Hepatocyte (in vitro differentiated cells): ENCODE measurements at regions not wholly inside any gene's neighbourhood (a gene's known extent, or its start where the extent isn't known, plus 50 kb on each side); places are given as distances from the start of the nearest gene placed in this dataset.

ENCODE experiments used
- EZH2 ChIP-seq: fragments of 200-600 bp; sonication (generic); IDR thresholded peaks from 2 replicates; pipeline ENCODE4 v1.6.1; 2016; ENCODE audit warnings: antibody characterized with exemption, mild to moderate bottlenecking, borderline replicate concordance
- EZH2phosphoT487 ChIP-seq: fragments of 200-600 bp; sonication (generic); IDR thresholded peaks from one replicate; pipeline ENCODE4 v1.6.1; 2018; ENCODE audit warnings: antibody characterized with exemption, mild to moderate bottlenecking, low read depth, moderate library complexity; ENCODE audit not compliant: unreplicated experiment, severe bottlenecking
- TF ChIP-seq, protein P1 (sequence below): fragments of 200-600 bp; sonication (generic); IDR thresholded peaks from 2 replicates; pipeline ENCODE4 v1.5.1; 2016; ENCODE audit warnings: antibody characterized with exemption, mild to moderate bottlenecking; ENCODE audit not compliant: poor library complexity

GRCh38 chr1:188499690-188500089 lies 1670.9 kb downstream of the PLA2G4A start:
- TF ChIP-seq, protein P1, sequence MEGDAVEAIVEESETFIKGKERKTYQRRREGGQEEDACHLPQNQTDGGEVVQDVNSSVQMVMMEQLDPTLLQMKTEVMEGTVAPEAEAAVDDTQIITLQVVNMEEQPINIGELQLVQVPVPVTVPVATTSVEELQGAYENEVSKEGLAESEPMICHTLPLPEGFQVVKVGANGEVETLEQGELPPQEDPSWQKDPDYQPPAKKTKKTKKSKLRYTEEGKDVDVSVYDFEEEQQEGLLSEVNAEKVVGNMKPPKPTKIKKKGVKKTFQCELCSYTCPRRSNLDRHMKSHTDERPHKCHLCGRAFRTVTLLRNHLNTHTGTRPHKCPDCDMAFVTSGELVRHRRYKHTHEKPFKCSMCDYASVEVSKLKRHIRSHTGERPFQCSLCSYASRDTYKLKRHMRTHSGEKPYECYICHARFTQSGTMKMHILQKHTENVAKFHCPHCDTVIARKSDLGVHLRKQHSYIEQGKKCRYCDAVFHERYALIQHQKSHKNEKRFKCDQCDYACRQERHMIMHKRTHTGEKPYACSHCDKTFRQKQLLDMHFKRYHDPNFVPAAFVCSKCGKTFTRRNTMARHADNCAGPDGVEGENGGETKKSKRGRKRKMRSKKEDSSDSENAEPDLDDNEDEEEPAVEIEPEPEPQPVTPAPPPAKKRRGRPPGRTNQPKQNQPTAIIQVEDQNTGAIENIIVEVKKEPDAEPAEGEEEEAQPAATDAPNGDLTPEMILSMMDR, result no peak
- TF ChIP-seq EZH2phosphoT487 (no peak), EZH2 (no peak)
